ENCODE measurements at regions not wholly inside any gene's neighbourhood (a gene's known extent, or its start where the extent isn't known, plus 50 kb on each side); places are given as distances from the start of the nearest gene placed in this dataset.

- CTCF ChIA-PET, result no interaction called here
- TF ChIP-seq, protein P1, sequence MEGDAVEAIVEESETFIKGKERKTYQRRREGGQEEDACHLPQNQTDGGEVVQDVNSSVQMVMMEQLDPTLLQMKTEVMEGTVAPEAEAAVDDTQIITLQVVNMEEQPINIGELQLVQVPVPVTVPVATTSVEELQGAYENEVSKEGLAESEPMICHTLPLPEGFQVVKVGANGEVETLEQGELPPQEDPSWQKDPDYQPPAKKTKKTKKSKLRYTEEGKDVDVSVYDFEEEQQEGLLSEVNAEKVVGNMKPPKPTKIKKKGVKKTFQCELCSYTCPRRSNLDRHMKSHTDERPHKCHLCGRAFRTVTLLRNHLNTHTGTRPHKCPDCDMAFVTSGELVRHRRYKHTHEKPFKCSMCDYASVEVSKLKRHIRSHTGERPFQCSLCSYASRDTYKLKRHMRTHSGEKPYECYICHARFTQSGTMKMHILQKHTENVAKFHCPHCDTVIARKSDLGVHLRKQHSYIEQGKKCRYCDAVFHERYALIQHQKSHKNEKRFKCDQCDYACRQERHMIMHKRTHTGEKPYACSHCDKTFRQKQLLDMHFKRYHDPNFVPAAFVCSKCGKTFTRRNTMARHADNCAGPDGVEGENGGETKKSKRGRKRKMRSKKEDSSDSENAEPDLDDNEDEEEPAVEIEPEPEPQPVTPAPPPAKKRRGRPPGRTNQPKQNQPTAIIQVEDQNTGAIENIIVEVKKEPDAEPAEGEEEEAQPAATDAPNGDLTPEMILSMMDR (IDR thresholded peaks at IDR 0.05; ENCODE audit: low read depth, low read length), result no peak
- H3K27ac ChIP-seq (ENCODE audit: low read depth, low read length), result no peak overlapping the region
- no peaks in the 10 kb centered on the region for H3K27me3 ChIP-seq (ENCODE audit: control insufficient read depth, insufficient read depth, low read length)
- no peaks in the 10 kb centered on the region for H3K9me3 ChIP-seq (ENCODE audit: control insufficient read depth, insufficient read depth, low read length)
- H3K4me3 ChIP-seq (ENCODE audit: low read depth, low read length), result no peak overlapping the region
- POLR2A ChIA-PET, result no interaction called here
- DNase-seq (ENCODE audit: low read depth, low spot score), result no peak
These were observed 367.8 kb upstream of the RASGEF1B start for GRCh38 chr4:81839347-81840042.

GRCh38 chr4:81838586-81838985 lies 366.9 kb upstream of the RASGEF1B start:
- CTCF ChIA-PET, result no interaction called here
- no peaks in the 10 kb centered on the region for H3K27me3 ChIP-seq (ENCODE audit: control insufficient read depth, insufficient read depth, low read length)
- POLR2A ChIA-PET, result no interaction called here
- no peak for DNase-seq (ENCODE audit: low read depth, low spot score)
- no peaks in the 10 kb centered on the region for H3K9me3 ChIP-seq (ENCODE audit: control insufficient read depth, insufficient read depth, low read length)
- H3K27ac ChIP-seq (ENCODE audit: low read depth, low read length), result no peak overlapping the region
- TF ChIP-seq, protein P1 (IDR thresholded peaks at IDR 0.05; ENCODE audit: low read depth, low read length), result no peak
- no peak overlapping the region for H3K4me3 ChIP-seq (ENCODE audit: low read depth, low read length)

GRCh38 chr4:81836716-81837115 lies 365.0 kb upstream of the RASGEF1B start:
- Histone ChIP-seq H3K9me3 (ENCODE audit: control insufficient read depth, insufficient read depth, low read length) (no peaks in the 10 kb centered on the region), H3K27ac (ENCODE audit: low read depth, low read length) (no peak overlapping the region), H3K27me3 (ENCODE audit: control insufficient read depth, insufficient read depth, low read length) (no peaks in the 10 kb centered on the region), H3K4me3 (ENCODE audit: low read depth, low read length) (no peak overlapping the region)
- TF ChIP-seq, protein P1 (IDR thresholded peaks at IDR 0.05; ENCODE audit: low read depth, low read length), result no peak
- ChIA-PET CTCF (interaction anchor here (0.6 to 0.7 kb wide), 2 partner anchors 8 to 370 kb away, joined by 3 read pairs; no protein-coding TSS in a partner anchor), POLR2A (no interaction called here)
- DNase-seq (ENCODE audit: low read depth, low spot score), result no peak

DNA sequence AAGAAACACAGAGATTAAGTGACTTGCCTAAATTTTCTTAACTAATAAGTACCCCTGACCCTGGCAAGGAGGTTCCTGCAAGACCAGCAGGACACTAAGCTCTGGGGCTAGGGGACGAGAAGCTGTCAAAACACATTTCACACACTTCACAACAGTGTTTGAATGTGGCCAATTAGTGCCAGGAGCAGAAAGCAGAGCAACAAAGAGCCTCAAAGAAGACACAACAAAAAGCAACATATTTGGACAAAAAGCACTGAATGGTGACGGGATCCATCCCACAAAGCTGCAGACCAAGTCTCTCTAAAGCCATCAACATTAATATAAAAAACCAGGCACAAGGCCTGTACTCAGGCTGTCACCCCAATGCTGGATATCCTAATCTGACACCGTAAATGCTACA lies 361.9 kb upstream of the RASGEF1B start:
- POLR2A ChIA-PET, result no interaction called here
- CTCF ChIA-PET, result no interaction called here
- DNase-seq (ENCODE audit: low read depth, low spot score), result no peak
- TF ChIP-seq, protein P1 (IDR thresholded peaks at IDR 0.05; ENCODE audit: low read depth, low read length), result no peak
- no peak overlapping the region for H3K4me3 ChIP-seq (ENCODE audit: low read depth, low read length)
- no peak overlapping the region for H3K27ac ChIP-seq (ENCODE audit: low read depth, low read length)
- H3K9me3 ChIP-seq (ENCODE audit: control insufficient read depth, insufficient read depth, low read length), result no peaks in the 10 kb centered on the region
- no peaks in the 10 kb centered on the region for H3K27me3 ChIP-seq (ENCODE audit: control insufficient read depth, insufficient read depth, low read length)

- ChIA-PET POLR2A (no interaction called here), CTCF (no interaction called here)
- no peaks in the 10 kb centered on the region for H3K27me3 ChIP-seq (ENCODE audit: control insufficient read depth, insufficient read depth, low read length)
- TF ChIP-seq, protein P1 (IDR thresholded peaks at IDR 0.05; ENCODE audit: low read depth, low read length), result no peak
- H3K27ac ChIP-seq (ENCODE audit: low read depth, low read length), result no peak overlapping the region
- DNase-seq (ENCODE audit: low read depth, low spot score), result no peak
- no peak overlapping the region for H3K4me3 ChIP-seq (ENCODE audit: low read depth, low read length)
- no peaks in the 10 kb centered on the region for H3K9me3 ChIP-seq (ENCODE audit: control insufficient read depth, insufficient read depth, low read length)
These were observed 357.3 kb upstream of the RASGEF1B start for GRCh38 chr4:81828991-81829390.
